Adipocyte (in vitro differentiated cells): ENCODE measurements at regions not wholly inside any gene's neighbourhood (a gene's known extent, or its start where the extent isn't known, plus 50 kb on each side); places are given as distances from the start of the nearest gene placed in this dataset.
"Not testable (repeated sequence)": the region's sequence is repeated elsewhere in the genome, so short reads cannot be mapped to it uniquely, and the experiment has no call there.

ENCODE experiments used
- DNase-seq: peaks from one replicate; pipeline ENCODE4 v3.0.0-alpha.2; 2015; ENCODE audit warnings: low read depth
- H3K27me3 ChIP-seq: replicated peaks from 2 replicates; pipeline ENCODE4 v1.7.0; 2013; ENCODE audit warnings: mild to moderate bottlenecking, low read length, moderate library complexity; ENCODE audit not compliant: control insufficient read depth, insufficient read depth
- H3K36me3 ChIP-seq: 2 replicates; pipeline ENCODE4 v1.7.0; 2013; ENCODE audit warnings: low read length, mild to moderate bottlenecking, moderate library complexity; ENCODE audit not compliant: control insufficient read depth, insufficient read depth, severe bottlenecking
- H3K4me1 ChIP-seq: 2 replicates; pipeline ENCODE4 v1.7.0; 2013; ENCODE audit warnings: mild to moderate bottlenecking, low read length, moderate library complexity; ENCODE audit not compliant: control insufficient read depth, insufficient read depth
- H3K4me3 ChIP-seq: 2 replicates; pipeline ENCODE4 v1.7.0; 2013; ENCODE audit warnings: mild to moderate bottlenecking, low read length, moderate library complexity
- H3K9ac ChIP-seq: 2 replicates; pipeline ENCODE4 v1.7.0; 2013; ENCODE audit warnings: mild to moderate bottlenecking, low read length, moderate library complexity
- H3K9me3 ChIP-seq: 2 replicates; pipeline ENCODE4 v1.7.0; 2013; ENCODE audit warnings: mild to moderate bottlenecking, low read length, moderate library complexity; ENCODE audit not compliant: control insufficient read depth

DNA sequence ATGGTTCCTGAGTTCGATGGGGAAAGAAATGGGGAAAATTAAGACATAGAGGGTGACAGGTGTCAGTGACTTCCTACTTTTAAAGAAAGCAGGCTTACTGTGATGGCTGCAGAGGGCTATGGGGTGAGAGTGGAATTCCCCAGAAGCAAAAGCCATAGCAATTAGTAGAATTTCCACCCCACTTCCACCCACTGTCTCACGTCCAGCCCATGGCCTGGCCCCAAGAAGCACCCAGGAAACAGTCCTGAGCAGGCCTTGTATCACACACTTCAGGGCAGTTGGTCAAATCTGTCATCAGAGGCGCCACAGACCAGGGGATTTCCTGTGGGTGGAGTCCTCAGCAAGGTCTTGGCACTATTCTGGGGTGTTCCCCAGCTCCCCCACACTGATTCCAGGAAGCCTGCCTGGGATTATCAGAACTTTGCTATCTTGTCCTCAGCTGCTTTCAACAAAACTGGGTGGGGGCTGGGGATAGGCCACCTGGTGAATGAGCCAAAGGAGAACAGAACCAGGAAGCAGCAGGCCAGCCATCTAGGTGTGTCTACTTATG is 120.1 kb upstream of the CCND2 start:
- Histone ChIP-seq H3K4me3 (no peak overlapping the region), H3K9ac (no peak overlapping the region), H3K4me1 (no peaks in the 10 kb centered on the region), H3K36me3 (no peaks in the 10 kb centered on the region), H3K27me3 (peaks cover 4% of the 10 kb centered on the region), H3K9me3 (no peaks in the 10 kb centered on the region)
- no peak for DNase-seq

DNA sequence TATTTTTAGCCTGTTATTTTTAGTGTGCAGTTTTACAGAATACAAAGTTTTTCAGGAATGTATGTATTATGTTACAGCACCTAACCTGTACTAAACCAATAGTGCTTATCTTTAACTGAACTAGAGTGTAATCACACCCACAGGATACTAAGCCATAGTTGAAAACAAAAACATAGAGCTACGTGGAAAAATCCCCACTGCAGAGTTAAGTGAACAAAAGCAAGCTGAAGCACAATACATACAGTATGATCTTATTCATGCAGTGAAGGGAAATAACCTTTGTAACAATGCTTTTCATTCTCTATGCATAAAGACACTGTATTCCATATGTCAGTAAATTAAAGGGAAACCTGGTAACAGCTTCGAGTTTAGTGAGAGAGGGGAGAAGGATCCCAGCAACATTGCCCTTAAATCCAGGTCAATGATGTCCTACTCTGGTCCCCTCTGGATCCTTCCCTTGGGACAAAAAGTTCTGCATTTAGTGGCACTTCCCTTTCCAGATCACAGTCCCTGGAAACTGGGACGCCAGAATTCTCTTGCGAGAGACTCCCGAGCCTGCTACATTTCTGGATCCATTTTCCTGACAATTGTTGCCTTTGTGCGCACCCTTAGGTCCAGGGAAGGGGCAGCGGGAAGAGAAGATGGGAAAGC is 121.3 kb upstream of the CCND2 start:
- no peaks in the 10 kb centered on the region for H3K9me3 ChIP-seq
- no peak for DNase-seq
- H3K4me1 ChIP-seq, result no peaks in the 10 kb centered on the region
- H3K36me3 ChIP-seq, result no peaks in the 10 kb centered on the region
- no peak overlapping the region for H3K4me3 ChIP-seq
- H3K27me3 ChIP-seq, result peaks cover 10% of the 10 kb centered on the region
- no peak overlapping the region for H3K9ac ChIP-seq

DNA sequence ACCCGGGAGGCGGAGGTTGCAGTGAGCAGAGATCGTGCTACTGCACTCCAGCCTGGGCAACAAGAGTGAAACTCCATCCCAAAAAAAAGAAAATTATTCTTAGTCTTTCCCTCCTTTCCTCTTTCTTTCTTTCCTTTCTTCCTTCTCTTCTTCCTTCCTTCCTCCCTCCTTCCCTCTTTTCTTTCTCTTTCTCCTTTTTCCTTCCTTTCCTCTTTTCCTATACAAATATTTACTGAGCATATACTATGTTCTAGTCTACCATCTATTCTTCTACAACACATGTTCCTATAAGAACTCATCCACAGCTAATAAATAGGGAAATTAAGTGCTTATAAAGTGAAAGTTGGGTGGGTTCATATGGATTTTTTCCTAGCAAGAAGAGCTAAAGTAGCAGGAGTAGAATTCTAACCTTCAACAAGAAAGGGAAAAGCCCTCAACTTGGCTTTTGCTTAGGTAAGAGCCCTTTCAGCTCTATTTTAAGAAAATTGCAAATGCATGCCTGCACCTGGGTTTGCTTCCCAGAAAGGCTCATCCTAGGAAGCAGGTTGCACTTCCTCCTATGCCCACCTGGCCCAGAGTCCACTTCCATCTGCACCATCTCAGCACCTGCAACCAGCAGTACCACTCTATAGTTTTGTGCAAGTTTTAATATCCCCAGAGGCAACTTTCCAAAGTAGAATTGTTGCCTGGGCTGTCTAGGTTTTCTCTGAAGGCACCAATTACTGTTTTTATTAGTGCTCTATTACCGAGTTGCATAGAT is 122.0 kb upstream of the CCND2 start:
- Histone ChIP-seq H3K27me3 (peaks cover 17% of the 10 kb centered on the region), H3K4me1 (no peaks in the 10 kb centered on the region), H3K4me3 (no peak overlapping the region), H3K36me3 (no peaks in the 10 kb centered on the region), H3K9me3 (no peaks in the 10 kb centered on the region), H3K9ac (no peak overlapping the region)
- DNase-seq, result no peak

DNA sequence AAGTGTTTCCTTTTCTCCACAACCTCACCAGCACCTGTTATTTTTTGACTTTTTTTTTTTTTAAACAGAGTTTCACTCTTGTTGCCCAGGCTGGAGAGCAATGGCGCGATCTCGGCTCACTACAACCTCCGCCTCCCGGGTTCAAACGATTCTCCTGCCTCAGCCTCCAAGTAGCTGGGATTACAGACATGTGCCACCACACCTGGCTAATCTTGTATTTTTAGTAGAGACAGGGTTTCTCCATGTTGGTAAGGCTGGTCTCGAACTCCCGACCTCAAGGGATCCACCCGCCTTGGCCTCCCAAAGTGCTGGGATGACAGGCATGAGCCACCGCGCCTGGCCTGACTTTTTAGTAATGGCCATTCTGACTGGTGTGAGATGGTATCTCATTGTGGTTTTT is 123.2 kb upstream of the CCND2 start:
- H3K9me3 ChIP-seq, H3K4me3 ChIP-seq, H3K4me1 ChIP-seq, DNase-seq, H3K9ac ChIP-seq, H3K36me3 ChIP-seq: not testable (repeated sequence)
- peaks cover 27% of the 10 kb centered on the region for H3K27me3 ChIP-seq

DNA sequence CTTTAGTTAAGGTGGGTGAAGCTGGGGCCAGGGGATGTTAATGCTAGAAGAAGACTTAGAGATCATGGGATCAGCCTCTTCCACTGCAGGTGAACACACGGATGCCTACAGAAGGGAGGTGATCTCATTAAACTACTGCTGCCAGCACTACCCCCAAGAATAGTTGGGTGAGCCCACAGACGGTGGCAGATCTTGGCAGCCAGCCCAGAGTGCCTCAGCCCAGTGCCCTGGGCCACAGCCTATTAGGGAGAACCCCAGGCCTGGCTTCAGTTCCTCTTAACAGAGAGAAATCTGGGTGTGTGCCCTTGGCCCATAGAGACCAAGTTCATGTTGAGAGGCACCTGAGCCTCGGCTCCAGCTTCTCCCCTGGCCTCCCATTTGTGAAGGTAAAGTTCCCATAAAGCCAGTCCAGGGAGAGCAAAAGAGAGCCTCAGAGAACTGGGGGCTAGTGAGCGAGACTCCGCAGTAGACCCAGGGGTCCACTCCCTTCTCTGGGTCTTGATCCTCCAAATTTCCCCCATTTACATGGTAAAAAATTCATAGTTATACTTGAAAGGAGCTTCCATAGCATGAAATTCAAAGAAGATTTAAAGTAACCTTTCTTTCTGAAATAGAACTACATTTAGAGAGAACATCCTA is 125.0 kb upstream of the CCND2 start:
- Histone ChIP-seq H3K36me3 (no peaks in the 10 kb centered on the region), H3K4me3 (no peak overlapping the region), H3K9ac (no peak overlapping the region), H3K9me3 (peaks cover 6% of the 10 kb centered on the region), H3K27me3 (peaks cover 32% of the 10 kb centered on the region), H3K4me1 (no peaks in the 10 kb centered on the region)
- DNase-seq, result no peak

DNA sequence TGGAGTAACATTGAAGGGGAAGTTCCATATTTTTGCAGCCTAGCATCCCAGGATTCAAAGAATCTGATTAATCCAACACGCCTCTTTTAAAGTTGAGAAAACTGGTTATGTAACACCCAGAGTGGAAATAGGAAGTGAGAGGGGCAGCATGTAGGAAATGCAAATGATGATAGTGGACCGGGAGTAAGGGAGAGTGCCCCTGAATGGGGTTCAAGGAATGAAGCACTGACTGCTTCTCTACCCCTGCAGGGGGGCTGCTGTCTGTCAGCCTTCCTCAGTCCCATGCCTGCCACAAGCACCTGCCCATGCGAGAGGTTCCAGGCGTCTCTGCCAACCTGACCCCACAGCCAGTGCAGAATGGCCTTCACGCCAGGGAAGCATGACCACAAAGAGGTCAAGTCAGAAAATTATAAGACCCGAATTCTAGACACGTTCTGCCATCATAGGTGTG is 126.5 kb upstream of the CCND2 start:
- no peaks in the 10 kb centered on the region for H3K4me1 ChIP-seq
- H3K27me3 ChIP-seq, result peaks cover 32% of the 10 kb centered on the region
- H3K9me3 ChIP-seq, result peaks cover 6% of the 10 kb centered on the region
- no peaks in the 10 kb centered on the region for H3K36me3 ChIP-seq
- no peak overlapping the region for H3K9ac ChIP-seq
- H3K4me3 ChIP-seq, result no peak overlapping the region
- DNase-seq, result no peak

DNA sequence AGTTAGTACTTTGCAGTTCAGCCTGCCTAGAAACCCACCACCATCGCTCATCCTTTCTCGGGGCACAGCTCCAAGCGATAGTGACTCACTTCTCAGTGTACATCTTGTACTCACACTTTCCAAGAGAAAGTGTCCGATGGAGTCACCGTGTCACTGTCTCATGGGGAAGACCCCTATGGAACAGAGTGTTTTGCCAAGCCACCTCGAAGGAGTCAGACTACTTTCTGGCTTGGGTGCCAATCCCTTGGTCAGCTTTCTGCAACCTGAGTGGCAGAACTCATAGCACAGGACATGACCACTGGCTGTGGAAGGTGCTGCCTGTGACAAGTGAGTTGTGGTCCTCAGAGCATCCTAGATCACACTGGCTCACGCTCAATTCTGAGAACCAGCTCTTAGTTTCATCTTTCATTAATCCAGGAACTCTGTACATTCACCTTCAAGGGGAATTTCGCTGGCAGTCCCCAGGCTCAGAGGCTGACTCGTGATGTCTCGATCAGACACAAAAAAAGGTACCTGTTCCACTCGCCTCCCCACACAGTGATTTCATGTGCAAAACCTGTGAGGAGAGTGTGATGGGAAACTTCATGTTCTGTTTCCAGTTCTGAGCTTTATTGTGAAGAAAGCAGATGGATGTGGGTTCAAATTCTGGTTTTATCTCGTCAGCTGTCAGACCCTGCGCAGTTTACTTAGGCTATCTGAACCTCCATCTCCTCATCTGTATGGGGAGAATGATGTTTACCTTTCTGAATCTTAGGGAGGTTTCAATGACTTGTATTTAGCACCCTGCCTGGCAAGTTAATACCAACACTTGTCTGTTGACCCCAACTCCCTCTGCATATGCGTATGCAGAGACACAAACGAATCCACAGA is 127.3 kb upstream of the CCND2 start:
- Histone ChIP-seq H3K36me3 (no peaks in the 10 kb centered on the region), H3K9me3 (peaks cover 6% of the 10 kb centered on the region), H3K27me3 (peaks cover 32% of the 10 kb centered on the region), H3K4me1 (no peaks in the 10 kb centered on the region), H3K9ac (no peak overlapping the region), H3K4me3 (no peak overlapping the region)
- DNase-seq, result no peak

DNA sequence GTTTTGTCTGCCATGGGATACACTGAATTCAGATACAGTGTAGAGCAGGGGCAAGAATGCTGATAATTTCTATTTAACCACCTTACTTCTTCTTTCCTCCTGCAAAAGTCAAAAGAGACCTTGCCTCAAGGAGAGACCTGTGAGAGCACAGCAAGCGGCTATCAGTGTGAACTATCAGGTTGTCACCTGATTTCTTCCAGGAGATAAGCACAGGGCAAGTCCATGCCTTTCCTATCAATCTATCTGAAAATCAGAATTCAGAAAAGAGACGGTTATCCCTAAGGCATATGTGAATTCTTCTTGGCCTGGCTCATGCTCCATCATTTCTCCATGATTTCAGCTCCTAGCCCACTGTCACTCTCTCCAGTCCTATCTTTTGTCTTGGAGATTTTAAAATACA is 128.9 kb upstream of the CCND2 start:
- peaks cover 32% of the 10 kb centered on the region for H3K27me3 ChIP-seq
- no peak for DNase-seq
- peaks cover 6% of the 10 kb centered on the region for H3K9me3 ChIP-seq

DNA sequence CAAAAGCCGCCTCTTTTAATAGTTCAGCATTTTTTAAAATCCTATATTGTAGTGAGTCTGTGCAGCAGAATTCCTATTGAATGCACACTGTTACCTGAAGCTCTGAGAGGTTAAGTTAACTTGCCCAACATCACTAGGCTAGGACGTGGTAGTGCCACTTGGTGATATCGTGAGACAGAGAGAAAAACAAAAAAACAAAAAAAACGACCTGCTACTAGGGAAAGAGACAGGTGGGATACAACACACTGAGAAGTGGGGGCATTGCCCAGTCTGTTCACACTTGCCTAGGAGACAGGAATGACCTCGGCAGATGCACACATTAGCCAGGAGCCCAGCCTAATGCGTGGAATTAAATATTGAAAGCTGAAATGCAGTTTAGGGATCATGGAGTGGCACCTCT is 129.7 kb upstream of the CCND2 start:
- Histone ChIP-seq H3K9ac (no peak overlapping the region), H3K9me3 (peaks cover 6% of the 10 kb centered on the region), H3K36me3 (no peaks in the 10 kb centered on the region), H3K4me1 (no peaks in the 10 kb centered on the region), H3K27me3 (peaks cover 31% of the 10 kb centered on the region), H3K4me3 (no peak overlapping the region)
- no peak for DNase-seq

More for the DNA sequence above, 128.9 kb upstream of the CCND2 start:
- H3K36me3 ChIP-seq, result no peaks in the 10 kb centered on the region
- H3K4me3 ChIP-seq, result no peak overlapping the region
- no peaks in the 10 kb centered on the region for H3K4me1 ChIP-seq
- no peak overlapping the region for H3K9ac ChIP-seq

DNA sequence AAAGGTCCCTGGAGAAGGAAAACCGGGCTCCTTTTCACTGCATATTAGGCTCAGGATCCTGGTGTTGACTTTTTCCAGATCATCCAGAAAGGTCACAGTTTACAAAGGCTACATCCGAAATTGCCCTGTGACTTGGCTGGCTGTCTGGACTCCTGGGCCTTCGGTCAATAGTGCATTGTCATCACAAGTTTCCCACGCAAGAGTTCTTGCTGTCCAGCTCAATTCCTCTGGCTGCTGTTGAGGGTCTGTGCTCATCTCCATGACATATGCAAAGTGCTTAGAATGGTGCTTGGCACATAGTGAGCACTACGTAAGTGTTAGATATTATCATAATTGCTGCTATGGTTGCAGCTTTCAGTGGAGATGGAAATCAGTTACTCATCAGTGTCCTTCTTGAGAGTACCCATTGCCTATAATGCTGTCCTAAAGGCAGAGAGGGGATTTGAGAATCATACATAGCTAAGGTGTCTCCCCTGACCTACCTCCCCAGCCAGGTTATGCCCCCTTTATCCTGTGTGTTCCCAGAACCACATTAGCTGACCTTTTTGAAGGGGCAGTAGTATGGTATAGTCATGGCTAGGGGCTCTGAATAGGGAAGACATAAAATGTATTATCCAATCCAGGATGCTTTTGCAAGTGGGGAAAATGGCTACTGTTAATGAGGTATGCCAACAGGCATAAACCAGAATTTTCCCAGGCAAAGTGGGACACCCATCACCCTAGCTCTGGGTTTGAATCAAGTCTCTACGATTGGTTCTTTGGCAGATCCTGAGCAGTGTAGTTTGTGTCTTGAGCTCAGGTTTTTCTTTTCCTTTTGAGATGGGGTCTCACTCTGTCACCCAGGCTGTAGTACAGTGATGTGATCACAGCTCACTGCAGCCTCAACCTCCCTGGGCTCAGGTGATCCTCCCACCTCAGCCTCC is 132.0 kb upstream of the CCND2 start:
- no peaks in the 10 kb centered on the region for H3K36me3 ChIP-seq
- peaks cover 6% of the 10 kb centered on the region for H3K9me3 ChIP-seq
- H3K27me3 ChIP-seq, result peaks cover 16% of the 10 kb centered on the region
- no peak overlapping the region for H3K4me3 ChIP-seq
- H3K9ac ChIP-seq, result no peak overlapping the region
- DNase-seq, result no peak
- H3K4me1 ChIP-seq, result no peaks in the 10 kb centered on the region
